NCI-H1092 (cell line): ENCODE measurements at regions not wholly inside any gene's neighbourhood (a gene's known extent, or its start where the extent isn't known, plus 50 kb on each side); places are given as distances from the start of the nearest gene placed in this dataset.

ENCODE experiments used
- DNase-seq: peaks from one replicate; lab custom pipeline; 2025; lab: John Stamatoyannopoulos, UW

GRCh38 chr6:137353842-137354397 is 134.7 kb upstream of the IFNGR1 start:
- DNase-seq = no peak

- DNase-seq = no peak
Observed at GRCh38 chr6:137353346-137353745, 134.2 kb upstream of the IFNGR1 start.

GRCh38 chr6:137352859-137353258 is 133.7 kb upstream of the IFNGR1 start:
- no peak for DNase-seq

DNA sequence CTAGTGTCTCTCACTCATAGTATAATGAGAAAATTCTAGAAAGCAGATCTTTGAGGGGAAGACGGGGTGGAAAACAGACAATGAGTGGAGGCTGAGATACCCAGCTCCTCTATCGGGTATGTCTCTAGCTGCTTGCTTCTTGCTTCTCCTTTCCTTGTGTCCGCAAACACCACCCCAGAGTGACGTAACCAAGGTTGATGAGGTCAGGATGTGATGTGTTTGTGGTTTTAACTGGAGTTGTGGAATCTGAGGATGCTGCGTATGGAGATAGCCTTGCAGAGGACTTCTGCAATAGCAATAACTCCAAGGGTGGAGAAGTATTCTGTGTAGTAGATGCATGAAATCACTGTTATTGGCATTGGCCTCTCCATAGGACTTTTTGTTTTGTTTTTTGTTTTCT is 132.7 kb upstream of the IFNGR1 start:
- no peak for DNase-seq

DNA sequence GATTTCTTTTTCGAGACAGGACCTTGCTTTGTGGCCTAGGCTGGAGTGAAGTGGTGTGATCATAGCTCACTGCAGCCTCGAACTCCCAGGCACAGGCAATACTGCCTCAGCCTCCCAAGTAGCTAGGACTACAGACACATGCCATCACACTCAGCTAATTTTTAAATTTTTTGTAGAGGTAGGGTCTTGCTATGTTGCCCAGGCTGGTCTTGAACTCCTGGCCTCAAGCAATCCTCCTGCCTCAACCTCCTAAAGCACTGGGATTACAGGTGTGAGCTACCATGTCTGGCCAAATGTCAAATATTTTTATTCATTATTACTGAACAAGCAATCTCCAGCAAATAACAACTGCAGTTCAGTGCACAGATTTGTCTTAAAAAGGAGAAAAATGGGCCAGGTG is 131.7 kb upstream of the IFNGR1 start:
- DNase-seq = no peak

DNA sequence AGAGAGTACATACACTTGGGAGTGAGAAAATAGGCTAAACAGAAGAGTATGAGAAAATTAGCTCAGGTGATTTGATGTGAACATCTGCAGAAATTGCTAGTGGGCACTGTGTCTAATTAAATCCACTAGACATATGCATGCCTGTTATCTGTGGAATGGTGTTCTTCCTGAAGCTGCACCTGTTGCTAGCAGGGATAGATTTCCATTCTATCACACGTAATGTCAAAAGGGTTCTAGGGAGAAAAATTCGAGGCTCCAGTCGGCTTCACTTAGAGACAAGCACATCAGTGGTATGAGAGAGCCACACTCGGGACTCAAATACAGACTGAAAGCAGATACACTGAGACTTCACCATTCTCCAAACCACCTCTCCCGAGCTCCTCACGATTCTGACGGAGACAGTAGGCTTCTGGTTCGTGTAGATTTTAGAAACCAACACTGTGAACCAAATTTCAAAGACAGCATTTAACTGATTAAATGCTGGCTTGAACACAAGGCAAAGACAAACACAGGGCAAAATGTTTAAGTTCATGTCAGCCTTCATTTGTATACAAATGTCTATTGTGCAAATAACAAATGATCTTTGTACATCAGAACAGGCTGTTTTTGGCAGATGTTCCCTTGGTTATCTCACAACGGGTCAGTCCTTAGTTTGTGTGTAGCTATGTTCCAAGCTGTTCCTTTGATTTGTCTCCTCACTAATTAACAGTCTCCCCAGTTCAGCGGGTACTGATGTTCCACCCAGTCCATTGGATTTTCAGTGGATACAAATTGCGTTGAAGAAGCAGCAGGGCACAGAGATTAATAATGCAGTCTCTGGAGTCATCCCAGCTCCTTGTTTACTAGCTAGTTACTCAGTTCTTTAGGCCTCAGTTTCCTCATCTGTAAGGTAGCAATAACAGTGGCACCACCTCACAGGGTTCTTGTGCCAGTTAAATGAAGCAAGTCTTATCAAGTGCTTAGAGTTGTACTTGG is 131.0 kb upstream of the IFNGR1 start:
- no peak for DNase-seq

DNA sequence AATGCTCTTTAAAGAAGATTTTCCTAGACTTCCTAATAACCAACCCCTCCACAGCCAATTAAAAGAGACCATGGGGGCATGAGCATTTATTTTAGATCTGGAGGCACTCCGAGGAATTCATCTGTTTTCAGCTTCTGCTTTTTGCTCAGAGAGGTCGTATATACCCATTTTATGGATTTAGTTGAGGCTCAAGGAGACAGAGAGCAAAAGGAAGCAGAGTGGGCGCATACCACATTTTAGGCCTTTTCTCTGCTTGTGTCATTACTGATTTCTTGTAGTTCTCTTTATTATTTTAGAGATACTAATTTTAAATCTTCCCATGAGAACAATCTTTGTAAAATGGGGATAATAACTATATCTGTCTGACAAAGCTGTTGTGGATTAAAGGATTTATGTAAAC is 129.6 kb upstream of the IFNGR1 start:
- no peak for DNase-seq

DNA sequence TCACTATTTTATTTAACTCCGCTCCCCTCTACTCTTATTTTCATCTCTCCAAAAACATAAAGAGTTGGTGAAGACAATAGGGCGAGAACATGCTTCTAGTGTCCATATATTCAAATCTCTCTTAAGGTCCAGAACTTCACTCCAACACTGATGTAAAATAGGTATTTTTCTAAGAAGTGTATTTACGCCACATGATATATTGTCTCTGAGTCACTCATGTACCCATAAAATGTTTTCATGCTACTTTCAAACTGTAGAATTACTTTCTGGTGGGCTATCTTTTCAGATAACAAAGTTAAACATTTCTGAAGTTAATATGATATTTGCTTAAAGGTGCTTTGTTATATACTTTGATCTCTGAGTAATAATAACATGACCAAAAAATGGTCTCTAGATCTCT is 124.1 kb upstream of the IFNGR1 start:
- no peak for DNase-seq

GRCh38 chr6:137342607-137343190 is 123.5 kb upstream of the IFNGR1 start:
- DNase-seq = peak; percentile 14

DNA sequence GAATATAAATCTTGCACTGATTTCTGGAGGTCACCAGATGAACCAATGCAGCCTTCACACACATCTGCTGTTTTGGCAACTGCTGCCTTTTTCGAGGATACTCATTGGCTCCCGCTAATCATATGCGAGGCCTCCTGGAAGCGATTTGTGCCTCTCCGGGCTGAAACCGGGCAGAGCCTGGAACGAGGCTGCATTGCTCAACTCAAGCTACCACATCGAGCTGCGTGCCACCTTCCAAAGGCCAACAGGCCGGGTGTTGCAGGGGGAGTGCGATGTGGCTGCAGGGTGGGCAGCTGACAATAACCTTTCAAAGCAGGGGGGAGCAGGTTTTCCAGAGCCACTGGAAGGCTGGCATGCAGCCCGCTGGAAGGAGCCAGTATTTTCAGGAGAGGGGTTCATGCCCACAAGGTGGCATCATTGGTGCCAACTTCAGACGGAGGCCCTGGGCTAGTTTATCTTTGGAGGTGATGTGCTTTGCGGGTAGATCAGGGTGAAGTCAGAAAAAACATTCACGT is 122.6 kb upstream of the IFNGR1 start:
- DNase-seq = peak; percentile 70

- no peak for DNase-seq
Observed at GRCh38 chr6:137339929-137340559, 120.9 kb upstream of the IFNGR1 start.

DNA sequence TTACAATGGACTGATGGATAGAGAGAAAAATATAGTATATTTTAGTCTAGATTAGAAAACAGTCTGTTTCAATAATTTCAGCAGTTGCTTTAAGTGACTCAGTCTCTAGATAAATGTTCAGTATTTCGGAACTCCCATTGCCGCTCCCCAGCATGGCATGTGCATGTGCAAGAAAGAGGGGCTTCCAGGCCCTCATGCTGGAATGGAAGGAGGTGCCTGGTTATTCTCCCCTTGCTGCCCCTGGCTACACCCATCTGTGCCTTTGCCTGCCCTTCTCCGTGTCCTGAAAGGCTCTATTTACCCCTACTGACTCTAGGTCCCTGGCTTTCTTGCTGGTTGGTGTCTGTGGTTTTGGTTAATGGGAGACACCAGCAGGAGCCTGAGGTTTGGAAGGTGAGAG is 115.7 kb upstream of the IFNGR1 start:
- no peak for DNase-seq

DNA sequence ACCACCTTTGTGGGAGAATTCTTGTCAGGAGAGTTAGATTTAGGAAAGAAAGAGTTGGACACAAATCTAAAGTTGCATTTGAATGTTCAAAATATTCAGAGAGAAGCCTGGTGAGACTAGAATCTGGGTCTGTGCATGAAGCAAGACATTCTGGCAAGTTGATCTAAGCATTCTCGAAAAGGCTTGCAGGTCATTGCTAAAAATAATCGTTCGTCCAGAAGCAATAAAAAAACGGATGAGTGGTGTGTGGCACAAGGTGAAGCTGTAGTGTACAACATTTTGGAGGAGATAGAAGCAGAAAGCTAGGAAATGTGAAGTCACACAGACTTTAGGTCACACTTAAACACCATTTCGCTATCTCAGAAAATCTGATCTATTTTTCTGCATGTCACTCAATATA is 114.9 kb upstream of the IFNGR1 start:
- no peak for DNase-seq

- DNase-seq = no peak
Observed at GRCh38 chr6:137332637-137333280, 113.6 kb upstream of the IFNGR1 start.

- no peak for DNase-seq
Observed at GRCh38 chr6:137323860-137324259, 104.7 kb upstream of the IFNGR1 start.

GRCh38 chr6:137320271-137320670 is 101.1 kb upstream of the IFNGR1 start:
- no peak for DNase-seq

DNA sequence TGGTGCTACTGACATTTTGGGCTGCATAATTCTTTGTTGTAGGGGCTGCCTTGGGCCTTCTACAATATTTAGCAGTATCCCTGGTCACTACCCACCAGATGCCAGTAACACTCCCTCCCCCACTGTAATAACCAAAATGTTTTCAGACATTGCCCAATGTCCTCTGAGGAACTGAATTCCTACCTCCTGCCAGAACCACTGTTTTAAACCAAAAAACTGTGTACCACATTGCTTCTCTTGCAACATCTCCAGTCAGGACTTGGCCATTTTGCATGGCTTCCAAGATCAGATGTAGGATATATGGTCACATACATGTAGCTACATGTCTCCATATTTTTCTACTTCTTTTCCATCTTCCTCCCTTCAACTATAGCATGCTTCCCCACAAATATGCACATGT is 97.4 kb upstream of the IFNGR1 start:
- DNase-seq = no peak

DNA sequence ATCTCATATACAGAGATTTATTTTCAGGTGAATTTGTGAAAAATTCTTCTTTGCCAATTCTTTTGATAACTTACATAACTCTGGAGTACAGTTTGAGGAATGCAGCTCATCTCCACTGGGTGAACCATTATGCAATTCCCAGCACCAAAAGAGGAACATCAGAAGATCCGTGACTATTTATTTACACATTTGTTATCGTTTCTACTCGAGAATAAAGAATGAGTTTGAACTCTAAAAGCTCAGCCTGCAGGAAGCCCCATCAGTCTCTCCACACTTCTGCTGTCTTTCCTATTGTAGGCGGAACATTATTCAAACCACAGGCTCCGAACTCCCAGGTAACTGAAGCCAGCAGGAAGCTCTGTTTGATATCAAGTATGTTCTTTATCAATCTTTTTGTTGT is 95.9 kb upstream of the IFNGR1 start:
- DNase-seq = no peak

- DNase-seq = peak; percentile 0
Observed at GRCh38 chr6:137313928-137314855, 95.0 kb upstream of the IFNGR1 start.

DNA sequence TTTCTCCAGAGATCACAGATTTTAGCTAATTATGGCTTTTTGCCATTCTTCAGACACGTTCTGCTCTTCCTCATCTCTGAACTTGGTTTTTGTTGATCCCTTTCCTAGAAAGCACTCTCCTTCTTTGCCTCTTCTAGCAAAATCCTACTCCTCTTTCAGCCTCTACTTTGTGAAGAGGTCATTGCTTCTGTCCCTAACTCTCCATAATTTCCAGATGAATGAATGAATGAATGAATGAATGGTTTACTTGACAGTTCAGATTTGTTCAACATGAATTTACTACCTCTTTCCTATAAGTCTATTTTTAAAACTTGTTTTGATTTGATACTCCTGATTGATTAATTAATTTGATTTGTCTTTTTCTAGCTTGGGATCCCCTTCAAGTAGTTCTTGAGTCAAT is 94.0 kb upstream of the IFNGR1 start:
- DNase-seq = no peak

DNA sequence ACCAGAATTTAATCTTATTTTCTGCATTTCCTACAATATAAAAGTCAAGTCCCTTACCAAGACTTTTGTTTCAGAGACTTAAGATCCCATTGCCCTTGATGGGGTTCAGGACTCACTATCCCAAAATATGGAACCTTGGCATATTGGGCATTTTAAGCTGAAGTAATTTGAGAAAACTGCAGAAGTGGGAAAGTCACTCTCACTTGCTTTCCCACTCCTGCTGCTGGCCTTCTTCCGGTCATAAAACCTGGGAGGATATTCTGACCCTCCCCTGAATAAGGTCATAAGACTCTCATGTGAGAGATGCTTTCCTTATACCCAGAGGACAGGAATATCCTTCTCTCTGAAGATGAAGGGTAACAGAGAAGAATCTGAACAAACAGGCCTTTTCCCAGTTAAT is 92.8 kb upstream of the IFNGR1 start:
- DNase-seq = no peak
